ENCODE measurements at regions not wholly inside any gene's neighbourhood (a gene's known extent, or its start where the extent isn't known, plus 50 kb on each side); places are given as distances from the start of the nearest gene placed in this dataset.

DNA sequence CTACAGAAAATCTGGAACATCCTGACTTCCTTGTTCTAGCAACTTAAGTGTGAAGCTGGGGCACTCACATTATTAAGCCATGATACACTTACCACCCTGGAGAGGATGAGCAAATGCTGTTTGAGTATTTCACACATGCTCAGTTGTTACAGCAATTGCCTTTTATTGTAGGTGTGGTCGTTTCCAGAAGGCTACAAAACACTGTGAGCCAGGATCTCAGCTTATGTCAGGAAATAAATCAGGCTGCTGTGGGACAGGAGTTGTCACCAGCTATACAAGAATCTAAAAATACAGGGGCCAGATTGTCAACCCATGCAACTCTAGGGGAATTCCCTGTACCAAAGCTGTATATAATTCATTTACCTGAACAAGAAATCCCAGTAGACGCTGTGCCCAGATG, 273.3 kb upstream of the SP4 start:
- H3K4me3 Mint-ChIP-seq (ENCODE audit: unreplicated experiment) = no peak overlapping the region
- H3K27ac Mint-ChIP-seq (ENCODE audit: unreplicated experiment) = no peak overlapping the region
- TF ChIP-seq CTCF (IDR thresholded peaks at IDR 0.05; ENCODE audit: partially characterized antibody, unreplicated experiment) = no peak
- no peak for DNase-seq
- H3K9me3 Mint-ChIP-seq (ENCODE audit: unreplicated experiment) = no peaks in the 10 kb centered on the region
- H3K27me3 Mint-ChIP-seq (ENCODE audit: unreplicated experiment) = no peaks in the 10 kb centered on the region
- H3K36me3 Mint-ChIP-seq (ENCODE audit: unreplicated experiment) = peaks cover 3% of the 10 kb centered on the region
- peaks cover 3% of the 10 kb centered on the region for H3K4me1 Mint-ChIP-seq (ENCODE audit: low read depth, unreplicated experiment)

DNA sequence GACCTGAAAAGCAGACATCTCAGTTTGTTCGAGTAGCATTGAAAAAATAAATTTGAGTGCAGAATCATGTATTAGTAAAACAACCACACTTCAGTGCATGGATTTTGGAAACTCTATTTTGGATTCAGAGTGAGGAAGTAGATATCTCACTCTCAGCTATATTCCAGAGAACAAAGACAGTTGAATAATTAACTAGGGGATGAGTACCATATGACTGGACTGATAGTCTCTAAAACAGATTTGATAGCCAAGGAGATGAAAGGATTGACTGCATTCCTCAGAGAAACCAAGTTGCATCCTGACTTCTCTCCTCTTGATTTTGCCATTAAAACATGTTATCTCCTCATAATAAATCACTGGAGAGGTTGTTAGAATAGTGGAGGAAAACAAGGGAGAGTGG, 268.4 kb upstream of the SP4 start:
- Mint-ChIP-seq H3K27me3 (ENCODE audit: unreplicated experiment) (no peaks in the 10 kb centered on the region), H3K4me3 (ENCODE audit: unreplicated experiment) (no peak overlapping the region), H3K4me1 (ENCODE audit: low read depth, unreplicated experiment) (no peaks in the 10 kb centered on the region), H3K27ac (ENCODE audit: unreplicated experiment) (no peak overlapping the region), H3K36me3 (ENCODE audit: unreplicated experiment) (peaks cover 4% of the 10 kb centered on the region), H3K9me3 (ENCODE audit: unreplicated experiment) (no peaks in the 10 kb centered on the region)
- DNase-seq = no peak
- TF ChIP-seq CTCF (IDR thresholded peaks at IDR 0.05; ENCODE audit: partially characterized antibody, unreplicated experiment) = no peak

GRCh38 chr7:21160401-21160800, 267.5 kb upstream of the SP4 start:
- no peaks in the 10 kb centered on the region for H3K4me1 Mint-ChIP-seq (ENCODE audit: low read depth, unreplicated experiment)
- TF ChIP-seq CTCF (IDR thresholded peaks at IDR 0.05; ENCODE audit: partially characterized antibody, unreplicated experiment) = no peak
- H3K27me3 Mint-ChIP-seq (ENCODE audit: unreplicated experiment) = no peaks in the 10 kb centered on the region
- peaks cover 2% of the 10 kb centered on the region for H3K9me3 Mint-ChIP-seq (ENCODE audit: unreplicated experiment)
- H3K4me3 Mint-ChIP-seq (ENCODE audit: unreplicated experiment) = no peak overlapping the region
- H3K36me3 Mint-ChIP-seq (ENCODE audit: unreplicated experiment) = peaks cover 13% of the 10 kb centered on the region
- no peak for DNase-seq
- no peak overlapping the region for H3K27ac Mint-ChIP-seq (ENCODE audit: unreplicated experiment)

DNA sequence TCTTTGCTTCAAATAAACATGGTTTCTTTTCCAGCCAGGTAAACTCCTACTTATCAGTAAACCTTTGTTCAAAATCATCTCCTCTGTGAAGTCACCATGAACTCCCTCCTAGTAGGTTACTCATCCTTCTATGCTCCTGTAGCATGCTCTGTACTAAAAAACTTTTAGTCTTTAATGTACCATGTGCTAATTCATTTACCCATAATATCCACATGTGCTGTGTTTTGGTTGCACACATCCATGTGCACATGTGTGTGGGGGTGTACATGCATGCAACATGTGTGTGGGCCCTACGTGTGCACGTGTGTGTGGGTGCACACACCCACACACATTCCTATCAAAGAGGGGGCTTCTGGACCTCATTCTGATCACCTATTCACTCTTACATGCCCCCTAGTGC, 259.9 kb upstream of the SP4 start:
- Mint-ChIP-seq H3K4me1 (ENCODE audit: low read depth, unreplicated experiment) (peaks cover 14% of the 10 kb centered on the region), H3K27ac (ENCODE audit: unreplicated experiment) (no peak overlapping the region), H3K36me3 (ENCODE audit: unreplicated experiment) (peaks cover 10% of the 10 kb centered on the region), H3K9me3 (ENCODE audit: unreplicated experiment) (peaks cover 4% of the 10 kb centered on the region), H3K4me3 (ENCODE audit: unreplicated experiment) (no peak overlapping the region), H3K27me3 (ENCODE audit: unreplicated experiment) (peaks cover 3% of the 10 kb centered on the region)
- DNase-seq = no peak
- no peak for TF ChIP-seq CTCF (IDR thresholded peaks at IDR 0.05; ENCODE audit: partially characterized antibody, unreplicated experiment)

DNA sequence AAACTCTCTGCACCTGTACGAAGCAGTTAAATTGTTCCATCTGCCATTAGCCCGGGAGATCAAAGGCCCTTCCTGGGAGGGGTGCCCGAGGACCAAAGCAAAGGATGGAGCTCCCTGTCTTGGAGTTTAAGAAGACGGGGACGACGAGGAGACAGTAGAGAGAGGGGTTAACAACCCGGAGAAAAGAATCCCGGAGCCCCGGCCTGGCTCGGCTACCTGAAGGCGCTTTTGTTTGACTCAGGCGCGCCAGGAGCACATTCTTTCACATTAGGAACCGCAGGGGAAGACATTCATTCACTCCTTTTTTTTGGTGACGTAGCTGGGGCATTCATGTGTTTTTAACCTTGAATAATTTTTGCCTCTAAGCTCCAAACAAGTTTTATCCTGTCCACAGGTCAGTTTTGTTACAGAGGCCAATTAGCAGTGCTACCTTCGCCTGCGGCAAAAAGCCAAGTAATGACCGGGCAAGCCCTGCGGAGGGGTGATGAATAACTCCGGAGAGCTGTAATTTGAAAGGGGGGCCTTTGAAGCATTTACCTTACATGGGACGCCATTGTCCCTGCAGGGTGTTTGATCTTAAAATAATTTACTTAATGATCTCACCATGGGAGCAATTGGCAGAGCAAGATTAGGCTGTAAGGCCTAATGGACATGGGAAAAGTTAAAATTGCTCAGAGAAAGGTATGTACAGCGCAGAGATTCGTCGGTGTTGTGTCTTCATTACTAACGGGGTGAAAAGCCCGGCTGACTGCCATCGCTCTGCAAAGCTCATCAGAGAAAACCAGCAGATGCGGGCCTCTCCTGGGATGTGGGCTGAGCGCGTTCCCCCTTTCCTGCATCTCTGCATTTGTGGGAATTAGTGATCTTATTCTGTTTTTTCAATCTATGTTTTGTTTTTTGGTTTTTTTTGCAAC, 258.0 kb upstream of the SP4 start:
- no peak overlapping the region for H3K27ac Mint-ChIP-seq (ENCODE audit: unreplicated experiment)
- H3K4me3 Mint-ChIP-seq (ENCODE audit: unreplicated experiment) = peak overlapping the region; percentile 79
- TF ChIP-seq CTCF (IDR thresholded peaks at IDR 0.05; ENCODE audit: partially characterized antibody, unreplicated experiment) = no peak
- peaks cover 16% of the 10 kb centered on the region for H3K4me1 Mint-ChIP-seq (ENCODE audit: low read depth, unreplicated experiment)
- peaks cover 3% of the 10 kb centered on the region for H3K27me3 Mint-ChIP-seq (ENCODE audit: unreplicated experiment)
- peaks cover 2% of the 10 kb centered on the region for H3K9me3 Mint-ChIP-seq (ENCODE audit: unreplicated experiment)
- DNase-seq = peak; percentile 58
- peaks cover 5% of the 10 kb centered on the region for H3K36me3 Mint-ChIP-seq (ENCODE audit: unreplicated experiment)
